ENCODE measurements at regions not wholly inside any gene's neighbourhood (a gene's known extent, or its start where the extent isn't known, plus 50 kb on each side); places are given as distances from the start of the nearest gene placed in this dataset.

DNA sequence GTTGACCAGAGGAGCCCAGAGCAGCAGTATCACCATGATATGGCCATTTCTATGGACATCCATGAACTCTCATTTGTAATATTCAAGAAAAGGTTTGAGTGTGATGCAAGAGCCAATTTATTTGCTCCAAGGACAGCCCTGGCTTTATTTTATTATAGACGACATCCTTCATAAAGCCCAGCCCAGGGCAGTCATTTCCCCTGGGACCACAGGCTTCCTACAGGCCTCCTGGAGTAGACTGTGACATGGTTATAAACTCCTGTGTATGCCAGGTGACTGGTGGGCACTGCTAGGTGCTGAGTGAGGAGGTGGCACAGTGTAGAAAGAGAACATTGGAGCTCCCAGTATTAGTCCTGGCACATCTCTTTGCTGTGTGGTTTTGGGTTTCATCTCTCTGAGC lies 120.9 kb downstream of the UTP18 start:
- TF ChIP-seq POLR2A (IDR thresholded peaks at IDR 0.05; ENCODE audit: low read depth): no peak
- no peak for TF ChIP-seq EP300 (IDR thresholded peaks at IDR 0.05)
- TF ChIP-seq, protein P1, sequence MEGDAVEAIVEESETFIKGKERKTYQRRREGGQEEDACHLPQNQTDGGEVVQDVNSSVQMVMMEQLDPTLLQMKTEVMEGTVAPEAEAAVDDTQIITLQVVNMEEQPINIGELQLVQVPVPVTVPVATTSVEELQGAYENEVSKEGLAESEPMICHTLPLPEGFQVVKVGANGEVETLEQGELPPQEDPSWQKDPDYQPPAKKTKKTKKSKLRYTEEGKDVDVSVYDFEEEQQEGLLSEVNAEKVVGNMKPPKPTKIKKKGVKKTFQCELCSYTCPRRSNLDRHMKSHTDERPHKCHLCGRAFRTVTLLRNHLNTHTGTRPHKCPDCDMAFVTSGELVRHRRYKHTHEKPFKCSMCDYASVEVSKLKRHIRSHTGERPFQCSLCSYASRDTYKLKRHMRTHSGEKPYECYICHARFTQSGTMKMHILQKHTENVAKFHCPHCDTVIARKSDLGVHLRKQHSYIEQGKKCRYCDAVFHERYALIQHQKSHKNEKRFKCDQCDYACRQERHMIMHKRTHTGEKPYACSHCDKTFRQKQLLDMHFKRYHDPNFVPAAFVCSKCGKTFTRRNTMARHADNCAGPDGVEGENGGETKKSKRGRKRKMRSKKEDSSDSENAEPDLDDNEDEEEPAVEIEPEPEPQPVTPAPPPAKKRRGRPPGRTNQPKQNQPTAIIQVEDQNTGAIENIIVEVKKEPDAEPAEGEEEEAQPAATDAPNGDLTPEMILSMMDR (IDR thresholded peaks at IDR 0.05): no peak

Measured in esophagus muscularis mucosa (tissue), 4 donors.